ENCODE measurements at regions not wholly inside any gene's neighbourhood (a gene's known extent, or its start where the extent isn't known, plus 50 kb on each side); places are given as distances from the start of the nearest gene placed in this dataset.

GRCh38 chr14:101055776-101056374 lies 152.4 kb upstream of the RTL1 start:
- RAD21 ChIA-PET (ENCODE audit: low non-redundant PET in 1 of 2, low total read pairs in 2 of 2, uncharacterized antibody in 2 of 2, unreplicated experiment in 2 of 2) = no interaction called here
- no TSS peak for BruUV-seq (replicated peaks)
- Histone ChIP-seq H3K79me2 (ENCODE audit: insufficient read depth, low read length) (no peaks in the 10 kb centered on the region), H3K4me2 (ENCODE audit: low read length) (no peak overlapping the region), H3K36me3 (ENCODE audit: control insufficient read depth in 1 of 2, insufficient read depth in 2 of 2, low read length in 2 of 2) (no peaks in the 10 kb centered on the region), H3K9ac (ENCODE audit: low read length) (no peak overlapping the region), H3K4me3 (replicated peaks in 1 of 2; ENCODE audit: low read depth in 1 of 2, low read length in 2 of 2) (no peak overlapping the region), H3K4me1 (ENCODE audit: control insufficient read depth in 1 of 2, insufficient read depth in 2 of 2, low read length in 2 of 2) (0 out of 4 replicates have a peak, but pooled peaks cover 0 to 3% of the 10 kb centered on the region in 2 experiments), H3K27ac (ENCODE audit: low read depth, low read length) (no peak overlapping the region), H4K20me1 (ENCODE audit: insufficient read depth) (no peaks in the 10 kb centered on the region), H2AFZ (ENCODE audit: low read depth, low read length, poor library complexity, severe bottlenecking) (no peak overlapping the region), H3K9me3 (ENCODE audit: control insufficient read depth in 1 of 2, insufficient read depth in 1 of 2, low read depth in 1 of 2, low read length in 2 of 2) (peaks cover 3 to 10% of the 10 kb centered on the region in 2 experiments), H3K27me3 (ENCODE audit: insufficient read depth, low read length) (no peaks in the 10 kb centered on the region), H3K9me2 (ENCODE audit: insufficient read depth) (no peaks in the 10 kb centered on the region)
- 0 out of 2 replicates have a peak, but pooled peaks have one; percentile 6 for TF ChIP-seq RAD21 (IDR thresholded peaks at IDR 0.05; ENCODE audit: low read depth)
- no peak for TF ChIP-seq REST (IDR thresholded peaks at IDR 0.05; ENCODE audit: low read depth)
- intact Hi-C loops (cut with micrococcal nuclease) = no loop called here
- ATAC-seq = no peak
- DNase-seq (ENCODE audit: low read depth, low spot score) = no peak
- POLR2A ChIA-PET = no interaction called here
- CTCF ChIA-PET = no interaction called here

GRCh38 chr14:101056446-101056845 lies 152.9 kb upstream of the RTL1 start:
- BruUV-seq (replicated peaks) = no TSS peak
- H3K79me2 ChIP-seq (ENCODE audit: insufficient read depth, low read length) = no peaks in the 10 kb centered on the region
- POLR2A ChIA-PET = no interaction called here
- no peaks in the 10 kb centered on the region for H3K27me3 ChIP-seq (ENCODE audit: insufficient read depth, low read length)
- no peak overlapping the region for H3K4me2 ChIP-seq (ENCODE audit: low read length)
- CTCF ChIA-PET = no interaction called here
- DNase-seq (ENCODE audit: low read depth, low spot score) (no peak), ATAC-seq (no peak)
- RAD21 ChIA-PET (ENCODE audit: low non-redundant PET in 1 of 2, low total read pairs in 2 of 2, uncharacterized antibody in 2 of 2, unreplicated experiment in 2 of 2) = no interaction called here
- intact Hi-C loops (cut with micrococcal nuclease) = no loop called here
- H3K9me3 ChIP-seq (ENCODE audit: control insufficient read depth in 1 of 2, insufficient read depth in 1 of 2, low read depth in 1 of 2, low read length in 2 of 2) = peaks cover 3 to 10% of the 10 kb centered on the region in 2 experiments
- H3K4me3 ChIP-seq (replicated peaks in 1 of 2; ENCODE audit: low read depth in 1 of 2, low read length in 2 of 2) = no peak overlapping the region
- H2AFZ ChIP-seq (ENCODE audit: low read depth, low read length, poor library complexity, severe bottlenecking) = no peak overlapping the region
- 0 out of 4 replicates have a peak, but pooled peaks cover 0 to 3% of the 10 kb centered on the region in 2 experiments for H3K4me1 ChIP-seq (ENCODE audit: control insufficient read depth in 1 of 2, insufficient read depth in 2 of 2, low read length in 2 of 2)
- H3K27ac ChIP-seq (ENCODE audit: low read depth, low read length) = no peak overlapping the region
- no peak for TF ChIP-seq FOSL1 (IDR thresholded peaks at IDR 0.05; ENCODE audit: low read depth)
- no peak for TF ChIP-seq EGR1 (IDR thresholded peaks at IDR 0.05; ENCODE audit: low read depth)
- no peak for TF ChIP-seq EZH2phosphoT487 (IDR thresholded peaks at IDR 0.05; ENCODE audit: borderline replicate concordance)
- TF ChIP-seq YY1 (IDR thresholded peaks at IDR 0.05; ENCODE audit: extremely low read depth, insufficient replicate concordance, low read depth, low read length) = no peak
- no peak for TF ChIP-seq SIN3A (IDR thresholded peaks at IDR 0.05; ENCODE audit: low read depth)
- TF ChIP-seq ZNF274 (IDR thresholded peaks at IDR 0.05; ENCODE audit: low read depth, low read length) = no peak
- no peak for TF ChIP-seq REST (IDR thresholded peaks at IDR 0.05; ENCODE audit: low read depth)
- no peak for TF ChIP-seq JUND (IDR thresholded peaks at IDR 0.05)
- no peak for TF ChIP-seq TCF7L2 (IDR thresholded peaks at IDR 0.05; ENCODE audit: borderline replicate concordance, extremely low read depth, insufficient read depth, insufficient read length)
- no peak for TF ChIP-seq CEBPB (IDR thresholded peaks at IDR 0.05; ENCODE audit: low read depth)
- no peak overlapping the region for H3K9ac ChIP-seq (ENCODE audit: low read length)
- no peaks in the 10 kb centered on the region for H3K36me3 ChIP-seq (ENCODE audit: control insufficient read depth in 1 of 2, insufficient read depth in 2 of 2, low read length in 2 of 2)
- no peaks in the 10 kb centered on the region for H3K9me2 ChIP-seq (ENCODE audit: insufficient read depth)
- no peaks in the 10 kb centered on the region for H4K20me1 ChIP-seq (ENCODE audit: insufficient read depth)
